ENCODE measurements at regions not wholly inside any gene's neighbourhood (a gene's known extent, or its start where the extent isn't known, plus 50 kb on each side); places are given as distances from the start of the nearest gene placed in this dataset.
"Not testable (repeated sequence)": the region's sequence is repeated elsewhere in the genome, so short reads cannot be mapped to it uniquely, and the experiment has no call there.

GRCh38 chr15:69774711-69775110, 322.1 kb downstream of the RPLP1 start:
- TF ChIP-seq CTCF, POLR2A, POLR2AphosphoS5 (IDR thresholded peaks at IDR 0.05): not testable (repeated sequence)
